ENCODE measurements at regions not wholly inside any gene's neighbourhood (a gene's known extent, or its start where the extent isn't known, plus 50 kb on each side); places are given as distances from the start of the nearest gene placed in this dataset.

GRCh38 chr11:129249351-129249750, 57.2 kb upstream of the ARHGAP32 start:
- Histone ChIP-seq H3K36me3 (replicated peaks in 1 of 2; ENCODE audit: control insufficient read depth in 2 of 2, insufficient read depth in 2 of 2, low read length in 2 of 2) (no peaks in the 10 kb centered on the region), H3K4me1 (ENCODE audit: control insufficient read depth in 2 of 2, insufficient read depth in 1 of 2, low read depth in 1 of 2, low read length in 2 of 2) (peaks cover 5 to 12% of the 10 kb centered on the region in 2 donors), H4K8ac (ENCODE audit: low read depth, low read length) (no peak overlapping the region), H2BK15ac (ENCODE audit: low read length) (no peak overlapping the region), H2BK5ac (ENCODE audit: low read length) (no peak overlapping the region), H3K79me1 (ENCODE audit: low read depth, low read length) (peaks cover 2% of the 10 kb centered on the region), H3K9ac (ENCODE audit: low read depth, low read length, poor library complexity) (no peak overlapping the region), H3K23ac (ENCODE audit: low read depth, low read length, poor library complexity) (no peak overlapping the region), H2BK120ac (ENCODE audit: low read depth, low read length) (no peak overlapping the region), H3K9me3 (replicated peaks in 1 of 2; ENCODE audit: control insufficient read depth in 2 of 2, insufficient read depth in 1 of 2, low read depth in 1 of 2, low read length in 2 of 2) (peaks cover 0 to 2% of the 10 kb centered on the region in 2 donors), H4K91ac (ENCODE audit: low read depth, low read length, poor library complexity) (no peak overlapping the region), H3K4ac (ENCODE audit: low read length) (no peak overlapping the region), H3K18ac (ENCODE audit: low read length) (no peak overlapping the region), H2AK5ac (ENCODE audit: low read depth, low read length) (no peak overlapping the region), H3K27ac (replicated peaks; ENCODE audit: low read length) (no peak overlapping the region), H3K27me3 (ENCODE audit: control insufficient read depth in 3 of 3, insufficient read depth in 3 of 3, low read depth in 1 of 3, low read length in 3 of 3) (no peaks in the 10 kb centered on the region), H3K4me2 (ENCODE audit: insufficient read depth, low read length, poor library complexity, severe bottlenecking) (no peak overlapping the region), H3K14ac (ENCODE audit: low read length) (no peak overlapping the region), H3K4me3 (ENCODE audit: low read length in 2 of 2) (no peak overlapping the region), H2AFZ (ENCODE audit: low read length) (no peak overlapping the region), H2BK12ac (ENCODE audit: low read length) (no peak overlapping the region)
- DNase-seq (ENCODE audit: low spot score): no peak
- WGBS, 2 donors (ENCODE audit: extremely low coverage in 2 of 2, insufficient read length in 2 of 2, insufficient replicate concordance in 1 of 2): no CpG with 5 or more reads among the region's 4 CpGs

- Histone ChIP-seq H2AFZ (ENCODE audit: low read length) (no peak overlapping the region), H3K4me1 (ENCODE audit: control insufficient read depth in 2 of 2, insufficient read depth in 1 of 2, low read depth in 1 of 2, low read length in 2 of 2) (peaks cover 5 to 12% of the 10 kb centered on the region in 2 donors), H3K27ac (replicated peaks; ENCODE audit: low read length) (no peak overlapping the region), H3K9me3 (replicated peaks in 1 of 2; ENCODE audit: control insufficient read depth in 2 of 2, insufficient read depth in 1 of 2, low read depth in 1 of 2, low read length in 2 of 2) (peaks cover 0 to 2% of the 10 kb centered on the region in 2 donors), H2BK12ac (ENCODE audit: low read length) (no peak overlapping the region), H3K4me3 (ENCODE audit: low read length in 2 of 2) (no peak overlapping the region), H3K4ac (ENCODE audit: low read length) (no peak overlapping the region), H3K23ac (ENCODE audit: low read depth, low read length, poor library complexity) (no peak overlapping the region), H3K4me2 (ENCODE audit: insufficient read depth, low read length, poor library complexity, severe bottlenecking) (no peak overlapping the region), H2BK5ac (ENCODE audit: low read length) (no peak overlapping the region), H4K8ac (ENCODE audit: low read depth, low read length) (no peak overlapping the region), H3K9ac (ENCODE audit: low read depth, low read length, poor library complexity) (no peak overlapping the region), H3K14ac (ENCODE audit: low read length) (no peak overlapping the region), H3K36me3 (replicated peaks in 1 of 2; ENCODE audit: control insufficient read depth in 2 of 2, insufficient read depth in 2 of 2, low read length in 2 of 2) (no peaks in the 10 kb centered on the region), H2BK15ac (ENCODE audit: low read length) (no peak overlapping the region), H2AK5ac (ENCODE audit: low read depth, low read length) (no peak overlapping the region), H3K18ac (ENCODE audit: low read length) (no peak overlapping the region), H3K27me3 (ENCODE audit: control insufficient read depth in 3 of 3, insufficient read depth in 3 of 3, low read depth in 1 of 3, low read length in 3 of 3) (no peaks in the 10 kb centered on the region), H3K79me1 (ENCODE audit: low read depth, low read length) (peaks cover 2% of the 10 kb centered on the region), H4K91ac (ENCODE audit: low read depth, low read length, poor library complexity) (no peak overlapping the region), H2BK120ac (ENCODE audit: low read depth, low read length) (no peak overlapping the region)
- WGBS, 2 donors (ENCODE audit: extremely low coverage in 2 of 2, insufficient read length in 2 of 2, insufficient replicate concordance in 1 of 2): no CpG with 5 or more reads among the region's 4 CpGs
- no peak for DNase-seq (ENCODE audit: low spot score)
Measured at GRCh38 chr11:129248618-129249017, 56.5 kb upstream of the ARHGAP32 start.

GRCh38 chr11:129247135-129247534, 55.0 kb upstream of the ARHGAP32 start:
- Histone ChIP-seq H3K18ac (ENCODE audit: low read length) (no peak overlapping the region), H4K8ac (ENCODE audit: low read depth, low read length) (no peak overlapping the region), H3K23ac (ENCODE audit: low read depth, low read length, poor library complexity) (no peak overlapping the region), H3K9me3 (replicated peaks in 1 of 2; ENCODE audit: control insufficient read depth in 2 of 2, insufficient read depth in 1 of 2, low read depth in 1 of 2, low read length in 2 of 2) (peaks cover 0 to 2% of the 10 kb centered on the region in 2 donors), H3K79me1 (ENCODE audit: low read depth, low read length) (peaks cover 2% of the 10 kb centered on the region), H3K4me3 (ENCODE audit: low read length in 2 of 2) (no peak overlapping the region), H3K4ac (ENCODE audit: low read length) (no peak overlapping the region), H3K4me2 (ENCODE audit: insufficient read depth, low read length, poor library complexity, severe bottlenecking) (no peak overlapping the region), H3K4me1 (ENCODE audit: control insufficient read depth in 2 of 2, insufficient read depth in 1 of 2, low read depth in 1 of 2, low read length in 2 of 2) (peaks cover under 1 to 2% of the 10 kb centered on the region in 2 donors), H3K9ac (ENCODE audit: low read depth, low read length, poor library complexity) (no peak overlapping the region), H3K36me3 (replicated peaks in 1 of 2; ENCODE audit: control insufficient read depth in 2 of 2, insufficient read depth in 2 of 2, low read length in 2 of 2) (no peaks in the 10 kb centered on the region), H2AK5ac (ENCODE audit: low read depth, low read length) (no peak overlapping the region), H2BK5ac (ENCODE audit: low read length) (no peak overlapping the region), H2BK15ac (ENCODE audit: low read length) (no peak overlapping the region), H3K27ac (replicated peaks; ENCODE audit: low read length) (no peak overlapping the region), H3K27me3 (ENCODE audit: control insufficient read depth in 3 of 3, insufficient read depth in 3 of 3, low read depth in 1 of 3, low read length in 3 of 3) (no peaks in the 10 kb centered on the region), H3K14ac (ENCODE audit: low read length) (no peak overlapping the region), H2BK120ac (ENCODE audit: low read depth, low read length) (no peak overlapping the region), H2AFZ (ENCODE audit: low read length) (no peak overlapping the region), H2BK12ac (ENCODE audit: low read length) (no peak overlapping the region), H4K91ac (ENCODE audit: low read depth, low read length, poor library complexity) (no peak overlapping the region)
- no CpG with 5 or more reads among the region's 1 CpG for WGBS, 2 donors (ENCODE audit: extremely low coverage in 2 of 2, insufficient read length in 2 of 2, insufficient replicate concordance in 1 of 2)
- no peak for DNase-seq (ENCODE audit: low spot score)

- Histone ChIP-seq H2AK5ac (ENCODE audit: low read depth, low read length) (no peak overlapping the region), H3K4me1 (ENCODE audit: control insufficient read depth in 2 of 2, insufficient read depth in 1 of 2, low read depth in 1 of 2, low read length in 2 of 2) (no peaks in the 10 kb centered on the region), H3K4ac (ENCODE audit: low read length) (no peak overlapping the region), H3K79me1 (ENCODE audit: low read depth, low read length) (no peaks in the 10 kb centered on the region), H3K27me3 (ENCODE audit: control insufficient read depth in 3 of 3, insufficient read depth in 3 of 3, low read depth in 1 of 3, low read length in 3 of 3) (no peaks in the 10 kb centered on the region), H3K27ac (replicated peaks; ENCODE audit: low read length) (no peak overlapping the region), H2BK5ac (ENCODE audit: low read length) (no peak overlapping the region), H3K9ac (ENCODE audit: low read depth, low read length, poor library complexity) (no peak overlapping the region), H2BK15ac (ENCODE audit: low read length) (no peak overlapping the region), H2BK120ac (ENCODE audit: low read depth, low read length) (no peak overlapping the region), H3K36me3 (replicated peaks in 1 of 2; ENCODE audit: control insufficient read depth in 2 of 2, insufficient read depth in 2 of 2, low read length in 2 of 2) (no peaks in the 10 kb centered on the region), H3K4me3 (ENCODE audit: low read length in 2 of 2) (no peak overlapping the region), H3K23ac (ENCODE audit: low read depth, low read length, poor library complexity) (no peak overlapping the region), H3K14ac (ENCODE audit: low read length) (no peak overlapping the region), H3K4me2 (ENCODE audit: insufficient read depth, low read length, poor library complexity, severe bottlenecking) (no peak overlapping the region), H4K8ac (ENCODE audit: low read depth, low read length) (no peak overlapping the region), H4K91ac (ENCODE audit: low read depth, low read length, poor library complexity) (no peak overlapping the region), H3K9me3 (replicated peaks in 1 of 2; ENCODE audit: control insufficient read depth in 2 of 2, insufficient read depth in 1 of 2, low read depth in 1 of 2, low read length in 2 of 2) (no peaks in the 10 kb centered on the region), H2BK12ac (ENCODE audit: low read length) (no peak overlapping the region), H2AFZ (ENCODE audit: low read length) (no peak overlapping the region), H3K18ac (ENCODE audit: low read length) (no peak overlapping the region)
- DNase-seq (ENCODE audit: low spot score): no peak
- no CpG with 5 or more reads among the region's 2 CpGs for WGBS, 2 donors (ENCODE audit: extremely low coverage in 2 of 2, insufficient read length in 2 of 2, insufficient replicate concordance in 1 of 2)
Measured at GRCh38 chr11:129242855-129243254, 50.7 kb upstream of the ARHGAP32 start.
